RWPE1 (cell line): ENCODE measurements at regions not wholly inside any gene's neighbourhood (a gene's known extent, or its start where the extent isn't known, plus 50 kb on each side); places are given as distances from the start of the nearest gene placed in this dataset.

ENCODE experiments used
- CTCF ChIA-PET: fragments of 350-600 bp; sonication (Branson Sonifier 250); formaldehyde crosslinking; extraction: SDS; loops from one replicate; lab custom pipeline; 2021; lab: Yijun Ruan, JAX
- POLR2A ChIA-PET: fragments of 400-600 bp; formaldehyde crosslinking; extraction: SDS; loops from one replicate; lab custom pipeline; 2020; ENCODE audit warnings: antibody characterized with exemption; ENCODE audit not compliant: low non-redundant PET; lab: Yijun Ruan, JAX
- DNase-seq: peaks from one replicate; pipeline ENCODE4 v3.0.0; 2012; ENCODE audit warnings: low spot score
- H3K27ac ChIP-seq: fragments of 450-650 bp; 2 replicates; pipeline ENCODE4 v1.5.1; 2017
- TF ChIP-seq, protein P1 (sequence below): fragments of 450-650 bp; conservative IDR thresholded peaks from 2 replicates; pipeline ENCODE4 v1.5.1; 2017; ENCODE audit warnings: low read depth, mild to moderate bottlenecking

DNA sequence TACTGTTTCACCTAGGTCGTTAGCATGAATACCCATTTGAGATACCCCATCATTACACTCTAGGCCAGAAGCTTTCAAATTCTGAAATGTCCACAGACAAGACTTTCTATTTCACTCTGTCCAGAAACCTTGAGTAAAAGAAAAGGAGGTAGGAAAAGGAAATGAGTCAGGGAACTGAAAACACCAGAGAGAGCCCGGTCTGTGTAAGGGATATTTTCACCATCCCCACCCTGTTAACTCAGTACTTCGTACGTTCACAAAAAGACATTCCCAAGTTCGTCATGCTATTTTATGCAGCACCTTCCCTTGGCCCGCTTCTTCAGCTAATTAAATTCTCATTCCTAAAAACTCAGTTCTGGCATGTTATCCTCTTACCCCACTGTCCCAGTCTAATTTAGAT is 89.4 kb upstream of the SOX2 start:
- DNase-seq: peak; percentile 67
- ChIA-PET POLR2A (no interaction called here), CTCF (interaction anchor here (0.6 kb wide), 3 partner anchors 10 to 1976 kb away, joined by 3 to 6 read pairs (median 5); no protein-coding TSS in a partner anchor)
- H3K27ac ChIP-seq: no peak overlapping the region
- TF ChIP-seq, protein P1, sequence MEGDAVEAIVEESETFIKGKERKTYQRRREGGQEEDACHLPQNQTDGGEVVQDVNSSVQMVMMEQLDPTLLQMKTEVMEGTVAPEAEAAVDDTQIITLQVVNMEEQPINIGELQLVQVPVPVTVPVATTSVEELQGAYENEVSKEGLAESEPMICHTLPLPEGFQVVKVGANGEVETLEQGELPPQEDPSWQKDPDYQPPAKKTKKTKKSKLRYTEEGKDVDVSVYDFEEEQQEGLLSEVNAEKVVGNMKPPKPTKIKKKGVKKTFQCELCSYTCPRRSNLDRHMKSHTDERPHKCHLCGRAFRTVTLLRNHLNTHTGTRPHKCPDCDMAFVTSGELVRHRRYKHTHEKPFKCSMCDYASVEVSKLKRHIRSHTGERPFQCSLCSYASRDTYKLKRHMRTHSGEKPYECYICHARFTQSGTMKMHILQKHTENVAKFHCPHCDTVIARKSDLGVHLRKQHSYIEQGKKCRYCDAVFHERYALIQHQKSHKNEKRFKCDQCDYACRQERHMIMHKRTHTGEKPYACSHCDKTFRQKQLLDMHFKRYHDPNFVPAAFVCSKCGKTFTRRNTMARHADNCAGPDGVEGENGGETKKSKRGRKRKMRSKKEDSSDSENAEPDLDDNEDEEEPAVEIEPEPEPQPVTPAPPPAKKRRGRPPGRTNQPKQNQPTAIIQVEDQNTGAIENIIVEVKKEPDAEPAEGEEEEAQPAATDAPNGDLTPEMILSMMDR: no peak

DNA sequence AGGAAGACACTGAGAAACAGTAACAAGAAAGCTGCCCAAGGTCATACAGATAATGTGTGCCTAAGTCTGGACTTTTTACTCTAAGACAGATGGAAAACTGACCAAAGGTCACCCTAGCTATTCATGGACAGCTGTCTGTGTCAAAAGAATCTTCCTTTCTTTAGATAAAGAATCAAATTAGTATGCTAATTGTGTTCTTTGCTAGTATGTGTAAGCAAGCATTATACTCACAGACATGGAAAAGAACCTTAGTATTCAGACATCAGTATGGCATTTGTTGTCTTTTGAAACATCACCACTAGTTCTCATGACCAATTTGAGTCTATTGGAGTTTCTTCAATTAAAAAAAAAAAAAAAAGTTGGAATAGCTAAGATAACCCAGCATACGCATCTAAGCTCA is 91.8 kb upstream of the SOX2 start:
- TF ChIP-seq, protein P1: no peak
- CTCF ChIA-PET: interaction anchor here (0.6 to 0.7 kb wide), 2 partner anchors 17 to 1691 kb away, joined by 3 to 6 read pairs; no protein-coding TSS in a partner anchor
- no peak for DNase-seq
- H3K27ac ChIP-seq: no peak overlapping the region
- POLR2A ChIA-PET: no interaction called here

DNA sequence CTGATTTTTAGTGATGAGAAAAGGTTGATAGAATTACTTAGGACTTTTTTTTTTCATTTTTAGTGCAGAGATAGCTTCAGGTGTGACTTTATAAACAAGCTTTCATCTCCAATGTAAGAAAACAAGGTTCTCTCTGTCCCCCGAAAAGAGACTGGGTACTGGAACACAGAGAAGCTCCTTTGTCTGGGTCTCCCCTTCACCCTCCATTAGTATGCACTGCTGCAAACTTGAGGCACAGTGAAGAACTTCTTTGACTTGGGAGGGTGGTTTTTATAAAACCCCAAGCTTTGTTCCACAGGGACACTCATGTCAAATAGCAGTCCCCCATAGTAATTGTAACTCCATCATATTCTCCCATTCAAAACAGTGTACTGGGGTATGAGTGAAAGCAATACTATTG is 93.5 kb upstream of the SOX2 start:
- H3K27ac ChIP-seq: no peak overlapping the region
- no peak for DNase-seq
- ChIA-PET POLR2A (no interaction called here), CTCF (interaction anchor here (0.6 kb wide), 2 partner anchors 56 to 548 kb away, joined by 3 read pairs; no protein-coding TSS in a partner anchor)
- TF ChIP-seq, protein P1: no peak

DNA sequence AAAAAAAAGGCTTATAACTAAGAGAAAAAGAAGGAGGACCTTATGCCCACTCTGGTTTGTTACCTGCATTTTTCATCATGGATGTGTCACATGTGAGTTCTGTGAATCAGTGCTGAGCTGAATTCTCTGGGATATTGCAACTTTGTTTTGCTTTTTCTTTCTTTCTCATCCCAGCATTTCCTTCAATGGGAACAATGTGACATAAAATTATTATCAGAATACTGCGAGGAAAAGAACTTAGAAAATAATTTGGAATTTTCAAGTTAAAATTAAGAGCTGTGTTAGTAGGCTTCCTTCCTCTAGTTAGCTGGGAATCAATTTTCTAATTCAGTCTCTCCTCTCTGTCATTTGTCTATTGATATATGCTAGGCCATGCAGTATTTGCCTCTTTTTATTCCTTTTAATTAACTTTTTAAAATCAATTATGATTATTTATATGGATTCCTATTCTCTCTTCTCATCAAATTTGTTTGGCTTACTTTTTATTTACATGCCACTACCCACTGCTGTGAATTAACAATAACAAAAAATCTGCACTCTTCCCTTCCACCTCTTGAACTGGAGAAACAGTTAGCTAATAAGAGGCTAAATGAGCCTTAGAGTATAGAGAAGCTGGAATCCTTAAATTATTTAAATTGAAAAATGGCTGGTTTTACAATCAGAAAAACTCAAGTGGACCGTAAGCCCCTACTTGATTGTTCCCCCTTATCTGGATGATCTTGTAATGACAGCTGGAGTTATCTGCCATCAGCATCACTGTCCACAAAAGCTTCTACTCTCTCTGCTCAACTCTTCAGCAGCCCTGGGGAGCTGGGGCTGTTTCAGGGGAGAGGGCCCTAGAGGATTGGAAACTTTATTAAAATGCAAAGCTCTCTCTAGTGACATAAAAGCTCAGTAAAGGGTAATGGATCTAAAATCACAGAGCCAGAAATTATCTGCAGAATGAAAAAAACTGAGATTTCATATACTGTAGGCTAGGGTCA is 95.3 kb upstream of the SOX2 start:
- CTCF ChIA-PET: interaction anchor here (0.7 kb wide), 1 partner anchor 520 kb away, joined by 4 read pairs; no protein-coding TSS in a partner anchor
- TF ChIP-seq, protein P1: no peak
- DNase-seq: no peak
- POLR2A ChIA-PET: no interaction called here
- H3K27ac ChIP-seq: no peak overlapping the region

DNA sequence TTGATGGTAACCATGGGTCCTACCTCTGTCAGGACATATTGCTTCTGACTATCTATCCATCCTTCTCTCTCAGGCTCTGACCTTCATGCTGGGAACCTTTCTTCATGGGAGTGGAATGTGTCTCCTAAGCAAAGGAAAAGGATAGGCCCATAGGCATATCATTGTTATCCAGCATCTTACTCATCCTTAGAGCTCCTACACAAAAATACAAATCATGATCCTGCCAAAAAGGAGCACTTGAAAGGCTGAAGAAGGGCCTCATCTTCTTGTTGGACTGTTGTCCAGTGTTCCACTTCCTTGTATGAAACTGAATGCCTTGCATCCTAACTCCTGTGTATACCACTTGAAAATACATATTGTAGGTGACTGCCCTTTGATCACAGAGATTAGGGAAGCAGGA is 96.1 kb upstream of the SOX2 start:
- CTCF ChIA-PET: interaction anchor here (0.7 kb wide), 1 partner anchor 520 kb away, joined by 4 read pairs; no protein-coding TSS in a partner anchor
- TF ChIP-seq, protein P1: no peak
- POLR2A ChIA-PET: no interaction called here

DNA sequence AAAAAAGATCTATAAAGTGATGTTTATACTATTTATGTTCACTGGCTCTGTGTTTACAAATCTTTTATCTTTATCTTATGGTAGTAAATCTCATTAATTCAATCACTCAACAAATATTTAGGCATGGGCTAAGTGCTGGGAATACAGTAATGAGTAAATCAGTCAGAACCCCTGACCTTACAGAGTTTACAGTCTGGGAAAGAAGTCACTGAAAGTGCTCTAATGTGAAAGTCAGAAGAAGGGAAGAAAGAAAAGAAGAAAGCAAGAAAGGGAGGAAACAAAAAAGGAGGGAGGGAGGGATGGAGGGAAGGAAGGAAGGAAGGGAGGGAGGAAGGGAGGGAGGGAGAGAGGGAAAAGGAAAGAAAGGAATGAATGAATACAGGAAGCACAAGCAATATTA is 96.8 kb upstream of the SOX2 start:
- no peak for DNase-seq
- TF ChIP-seq, protein P1: no peak
- no peak overlapping the region for H3K27ac ChIP-seq
- ChIA-PET CTCF (no interaction called here), POLR2A (no interaction called here)

More for the DNA sequence above, 96.1 kb upstream of the SOX2 start:
- DNase-seq: no peak
- no peak overlapping the region for H3K27ac ChIP-seq
